Omental fat pad (tissue), 3 donors: ENCODE measurements at regions not wholly inside any gene's neighbourhood (a gene's known extent, or its start where the extent isn't known, plus 50 kb on each side); places are given as distances from the start of the nearest gene placed in this dataset.

ENCODE experiments used
- ATAC-seq: fragments of 150-250 bp; one replicate; pipeline ENCODE4 v1.9.1; 2016; ENCODE audit warnings: mild to moderate bottlenecking, moderate library complexity; ENCODE audit not compliant: low FRiP score
- DNase-seq: peaks from one replicate; pipeline ENCODE4 v3.0.0-alpha.2; 2019; ENCODE audit warnings: low spot score
- CTCF ChIP-seq, 3 donors: fragments of 450-650 bp; IDR thresholded peaks; one replicate each; pipeline ENCODE4 v1.5.1; 2016 to 2017; ENCODE audit warnings: antibody characterized with exemption in 3 of 3, mild to moderate bottlenecking in 3 of 3, moderate library complexity in 2 of 3

- TF ChIP-seq CTCF (IDR thresholded peaks at IDR 0.05): no peak
- DNase-seq (no peak), ATAC-seq (no peak)
These were observed 340.3 kb downstream of the BRINP2 start for GRCh38 chr1:177511036-177511435.

GRCh38 chr1:177505905-177506590 is 335.3 kb downstream of the BRINP2 start:
- no peak for ATAC-seq
- DNase-seq: no peak
- TF ChIP-seq CTCF (IDR thresholded peaks at IDR 0.05): no peak

GRCh38 chr1:177495878-177496277 is 325.1 kb downstream of the BRINP2 start:
- ATAC-seq: no peak

GRCh38 chr1:177490786-177491185 is 320.0 kb downstream of the BRINP2 start:
- ATAC-seq (no peak), DNase-seq (no peak)
- no peak for TF ChIP-seq CTCF (IDR thresholded peaks at IDR 0.05)

More at GRCh38 chr1:177495878-177496277, 325.1 kb downstream of the BRINP2 start:
- no peak for DNase-seq
- no peak for TF ChIP-seq CTCF (IDR thresholded peaks at IDR 0.05)

- DNase-seq (no peak), ATAC-seq (no peak)
- TF ChIP-seq CTCF (IDR thresholded peaks at IDR 0.05): no peak
These were observed 319.4 kb downstream of the BRINP2 start for GRCh38 chr1:177490036-177490639.

- no peak for ATAC-seq
- TF ChIP-seq CTCF (IDR thresholded peaks at IDR 0.05): no peak
- no peak for DNase-seq
These were observed 318.0 kb downstream of the BRINP2 start for GRCh38 chr1:177488722-177489121.

- ATAC-seq: no peak
- no peak for TF ChIP-seq CTCF (IDR thresholded peaks at IDR 0.05)
These were observed 316.7 kb downstream of the BRINP2 start for GRCh38 chr1:177487481-177487880.

More at GRCh38 chr1:177487481-177487880, 316.7 kb downstream of the BRINP2 start:
- no peak for DNase-seq
